Activated CD8-positive, alpha-beta T cell treated with anti-CD3 and anti-CD28 coated beads for 36 hours (primary cell): ENCODE measurements at regions not wholly inside any gene's neighbourhood (a gene's known extent, or its start where the extent isn't known, plus 50 kb on each side); places are given as distances from the start of the nearest gene placed in this dataset.

Experiments
- ATAC-seq: fragments of 200-7000 bp; cut with Tn5 transposase; one replicate; pipeline ENCODE4 v1.10.0; 2021; ENCODE audit warnings: mild to moderate bottlenecking, moderate library complexity
- CTCF ChIA-PET: fragments of 350-600 bp; sonication (Branson Sonifier 250); formaldehyde crosslinking; loops from one replicate; lab custom pipeline; 2021; ENCODE audit warnings: antibody characterized with exemption; lab: Charles Lee
- POLR2A ChIA-PET: fragments of 350-600 bp; sonication (Branson Sonifier 250); formaldehyde crosslinking; loops from one replicate; lab custom pipeline; 2021; ENCODE audit warnings: antibody characterized with exemption; lab: Charles Lee
- DNase-seq: peaks from one replicate; pipeline ENCODE4 v3.0.0-alpha.2; 2020
- H3K27ac Mint-ChIP-seq: one replicate; pipeline ENCODE4 v1.8.0; 2021; ENCODE audit warnings: mild to moderate bottlenecking, mixed read lengths
- H3K27me3 Mint-ChIP-seq: one replicate; pipeline ENCODE4 v1.8.0; 2021; ENCODE audit warnings: mixed read lengths
- H3K36me3 Mint-ChIP-seq: one replicate; pipeline ENCODE4 v1.8.0; 2021; ENCODE audit warnings: low read depth, mixed read lengths
- H3K4me1 Mint-ChIP-seq: one replicate; pipeline ENCODE4 v1.8.0; 2021; ENCODE audit warnings: low read depth, mixed read lengths
- H3K4me3 Mint-ChIP-seq: one replicate; pipeline ENCODE4 v1.8.0; 2021; ENCODE audit warnings: mild to moderate bottlenecking, moderate library complexity, mixed read lengths
- H3K9me3 Mint-ChIP-seq: one replicate; pipeline ENCODE4 v1.8.0; 2021; ENCODE audit warnings: mixed read lengths
- intact Hi-C: fragments of 100-400 bp; cut with micrococcal nuclease; formaldehyde crosslinking; loops from one replicate; pipeline ENCODE4 v1.10.0; 2022
- TF ChIP-seq, protein P1 (sequence below): fragments of 200-600 bp; IDR thresholded peaks from one replicate; pipeline ENCODE4 v1.8.0; 2022; ENCODE audit warnings: antibody characterized with exemption, mild to moderate bottlenecking

DNA sequence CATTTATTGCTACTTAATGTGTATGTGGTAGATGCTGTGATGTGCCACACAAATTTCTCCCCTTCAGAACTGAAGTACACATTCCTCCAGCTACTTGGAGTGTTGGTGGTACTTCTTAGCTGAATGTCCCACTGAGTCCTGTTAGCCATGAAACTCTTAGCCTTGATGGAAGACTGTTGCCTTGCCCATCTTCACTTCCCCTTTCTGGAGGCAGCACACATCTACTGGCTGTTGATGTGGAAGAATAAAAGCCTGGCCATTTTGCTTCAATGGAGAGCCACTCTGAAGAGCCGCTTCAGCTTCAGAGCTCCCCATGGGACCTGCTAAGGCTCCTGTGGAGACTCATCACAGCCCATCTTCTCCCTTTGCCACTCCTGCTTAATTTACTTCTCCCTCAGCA lies 157.7 kb upstream of the PITX2 start:
- Mint-ChIP-seq H3K4me1 (no peaks in the 10 kb centered on the region), H3K9me3 (no peaks in the 10 kb centered on the region), H3K4me3 (no peak overlapping the region), H3K36me3 (no peaks in the 10 kb centered on the region), H3K27ac (no peak overlapping the region), H3K27me3 (peaks cover 3% of the 10 kb centered on the region)
- intact Hi-C loops = no loop called here
- CTCF ChIA-PET = no interaction called here
- DNase-seq (no peak), ATAC-seq (no peak)
- TF ChIP-seq, protein P1, sequence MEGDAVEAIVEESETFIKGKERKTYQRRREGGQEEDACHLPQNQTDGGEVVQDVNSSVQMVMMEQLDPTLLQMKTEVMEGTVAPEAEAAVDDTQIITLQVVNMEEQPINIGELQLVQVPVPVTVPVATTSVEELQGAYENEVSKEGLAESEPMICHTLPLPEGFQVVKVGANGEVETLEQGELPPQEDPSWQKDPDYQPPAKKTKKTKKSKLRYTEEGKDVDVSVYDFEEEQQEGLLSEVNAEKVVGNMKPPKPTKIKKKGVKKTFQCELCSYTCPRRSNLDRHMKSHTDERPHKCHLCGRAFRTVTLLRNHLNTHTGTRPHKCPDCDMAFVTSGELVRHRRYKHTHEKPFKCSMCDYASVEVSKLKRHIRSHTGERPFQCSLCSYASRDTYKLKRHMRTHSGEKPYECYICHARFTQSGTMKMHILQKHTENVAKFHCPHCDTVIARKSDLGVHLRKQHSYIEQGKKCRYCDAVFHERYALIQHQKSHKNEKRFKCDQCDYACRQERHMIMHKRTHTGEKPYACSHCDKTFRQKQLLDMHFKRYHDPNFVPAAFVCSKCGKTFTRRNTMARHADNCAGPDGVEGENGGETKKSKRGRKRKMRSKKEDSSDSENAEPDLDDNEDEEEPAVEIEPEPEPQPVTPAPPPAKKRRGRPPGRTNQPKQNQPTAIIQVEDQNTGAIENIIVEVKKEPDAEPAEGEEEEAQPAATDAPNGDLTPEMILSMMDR = no peak
- POLR2A ChIA-PET = no interaction called here

DNA sequence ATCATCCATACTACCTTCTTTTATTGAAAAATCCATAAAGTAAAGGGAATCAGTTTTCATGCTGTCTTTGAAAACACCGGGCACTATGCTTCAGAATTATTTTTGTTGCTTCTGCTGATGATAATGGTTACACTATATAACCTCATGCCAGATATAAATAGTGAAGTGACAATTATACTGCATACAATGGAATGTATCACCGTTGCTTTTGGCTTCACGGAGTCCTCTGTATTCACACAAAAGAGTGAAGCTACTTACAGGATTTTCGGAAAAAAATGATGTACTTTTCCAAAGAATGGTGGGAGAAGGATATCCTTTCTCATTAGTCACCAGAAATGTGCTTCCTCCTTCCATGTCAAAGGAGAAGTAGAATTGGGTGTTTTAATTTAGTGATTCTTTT lies 159.1 kb upstream of the PITX2 start:
- no peaks in the 10 kb centered on the region for H3K36me3 Mint-ChIP-seq
- DNase-seq (no peak), ATAC-seq (no peak)
- intact Hi-C loops = no loop called here
- CTCF ChIA-PET = no interaction called here
- H3K4me1 Mint-ChIP-seq = no peaks in the 10 kb centered on the region
- H3K4me3 Mint-ChIP-seq = no peak overlapping the region
- peaks cover 3% of the 10 kb centered on the region for H3K27me3 Mint-ChIP-seq
- POLR2A ChIA-PET = no interaction called here
- TF ChIP-seq, protein P1 = no peak
- no peak overlapping the region for H3K27ac Mint-ChIP-seq
- no peaks in the 10 kb centered on the region for H3K9me3 Mint-ChIP-seq

DNA sequence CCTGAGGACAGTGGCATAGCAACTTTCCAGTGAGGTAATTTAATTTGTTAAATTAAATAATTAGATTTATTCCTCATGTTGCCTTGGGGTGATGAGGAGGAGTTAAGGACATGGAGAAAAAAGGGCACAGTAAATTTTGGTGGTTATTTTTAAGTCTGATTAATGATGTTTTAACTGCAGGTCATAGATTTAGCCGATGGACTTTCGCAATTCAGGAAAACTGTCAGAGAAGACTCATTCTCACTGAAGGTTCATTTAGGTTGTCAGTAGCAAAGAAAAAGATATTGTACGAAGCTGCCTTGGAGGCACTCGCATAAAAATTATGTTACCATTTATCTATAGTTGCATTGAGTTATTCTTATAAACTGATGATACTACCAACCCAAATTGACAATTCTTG lies 164.2 kb upstream of the PITX2 start:
- Mint-ChIP-seq H3K9me3 (no peaks in the 10 kb centered on the region), H3K4me3 (no peak overlapping the region), H3K27me3 (no peaks in the 10 kb centered on the region), H3K27ac (no peak overlapping the region), H3K36me3 (no peaks in the 10 kb centered on the region), H3K4me1 (no peaks in the 10 kb centered on the region)
- ChIA-PET POLR2A (no interaction called here), CTCF (no interaction called here)
- ATAC-seq = no peak
- no peak for DNase-seq
- TF ChIP-seq, protein P1 = no peak
- intact Hi-C loops = no loop called here

DNA sequence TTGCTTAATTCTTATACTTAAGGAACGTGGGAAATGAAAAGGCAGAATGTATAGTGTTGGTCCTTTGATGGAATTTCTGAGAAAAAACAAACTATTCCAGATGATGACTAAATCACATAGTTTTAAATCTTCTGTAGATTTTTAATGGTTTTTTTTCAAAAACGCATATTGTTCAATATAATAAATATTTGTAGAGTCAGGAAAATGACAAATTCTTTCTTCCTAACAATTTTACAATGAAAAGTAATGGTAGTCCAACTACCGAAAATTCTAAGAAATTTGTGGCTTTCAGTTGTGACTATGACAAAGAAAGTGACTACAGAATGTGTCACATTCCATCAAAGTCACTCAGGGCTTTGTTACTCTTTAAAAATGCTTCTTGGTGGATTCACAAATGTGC lies 164.8 kb upstream of the PITX2 start:
- POLR2A ChIA-PET = no interaction called here
- H3K27me3 Mint-ChIP-seq = no peaks in the 10 kb centered on the region
- no peak for DNase-seq
- no peaks in the 10 kb centered on the region for H3K4me1 Mint-ChIP-seq
- H3K4me3 Mint-ChIP-seq = no peak overlapping the region
- ATAC-seq = no peak
- CTCF ChIA-PET = no interaction called here
- H3K27ac Mint-ChIP-seq = no peak overlapping the region
- TF ChIP-seq, protein P1 = no peak
- intact Hi-C loops = no loop called here
- H3K36me3 Mint-ChIP-seq = no peaks in the 10 kb centered on the region
- H3K9me3 Mint-ChIP-seq = no peaks in the 10 kb centered on the region

DNA sequence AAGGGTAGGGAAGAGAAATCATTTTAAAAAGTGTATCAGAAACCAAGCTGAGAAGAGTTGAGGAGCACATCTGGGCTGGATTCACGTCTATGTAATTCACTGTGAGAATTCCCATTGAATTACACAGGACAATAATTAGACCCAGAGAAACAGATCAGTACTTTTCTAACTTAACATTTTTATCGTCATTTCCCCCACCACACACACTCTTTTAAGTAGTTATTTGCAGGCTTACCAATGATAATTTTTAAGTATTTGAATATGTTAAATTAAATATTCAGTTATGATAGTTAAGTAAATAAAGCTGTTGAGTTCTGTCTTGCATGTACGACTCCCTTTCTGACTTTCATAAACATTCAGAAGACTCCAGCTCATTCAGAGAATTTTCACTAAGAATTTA lies 165.4 kb upstream of the PITX2 start:
- no peaks in the 10 kb centered on the region for H3K36me3 Mint-ChIP-seq

More for the DNA sequence above, 165.4 kb upstream of the PITX2 start:
- intact Hi-C loops = no loop called here
- no peak for DNase-seq
- H3K27ac Mint-ChIP-seq = no peak overlapping the region
- no peaks in the 10 kb centered on the region for H3K9me3 Mint-ChIP-seq
- TF ChIP-seq, protein P1 = no peak
- no peaks in the 10 kb centered on the region for H3K27me3 Mint-ChIP-seq
- CTCF ChIA-PET = no interaction called here
- H3K4me3 Mint-ChIP-seq = no peak overlapping the region
- POLR2A ChIA-PET = no interaction called here
- no peaks in the 10 kb centered on the region for H3K4me1 Mint-ChIP-seq
- ATAC-seq = no peak
